ENCODE measurements at regions not wholly inside any gene's neighbourhood (a gene's known extent, or its start where the extent isn't known, plus 50 kb on each side); places are given as distances from the start of the nearest gene placed in this dataset.
"Not testable (repeated sequence)": the region's sequence is repeated elsewhere in the genome, so short reads cannot be mapped to it uniquely, and the experiment has no call there.

DNA sequence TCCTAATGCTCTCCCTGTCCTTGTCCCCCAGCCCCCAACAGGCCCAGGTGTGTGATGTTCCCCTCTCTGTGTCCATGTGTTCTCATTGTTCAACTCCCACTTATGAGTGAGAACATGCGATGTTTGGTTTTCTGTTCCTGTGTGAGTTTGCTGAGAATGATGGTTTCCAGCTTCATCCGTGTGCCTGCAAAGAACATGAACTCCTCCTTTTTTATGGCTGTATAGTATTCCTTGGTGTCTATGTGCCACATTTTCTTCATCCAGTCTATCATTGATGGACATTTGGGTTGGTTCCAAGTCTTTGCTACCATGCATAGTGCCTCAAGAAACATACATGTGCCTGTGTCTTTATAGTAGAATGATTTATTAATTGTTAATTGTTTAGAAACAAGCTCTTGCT is 249.1 kb downstream of the ASMT start:
- not testable (repeated sequence) for TF ChIP-seq IRF2 (CRISPR knock-in tag; IDR thresholded peaks at IDR 0.05; ENCODE audit: borderline replicate concordance, low read depth)
- TF ChIP-seq, protein P1, sequence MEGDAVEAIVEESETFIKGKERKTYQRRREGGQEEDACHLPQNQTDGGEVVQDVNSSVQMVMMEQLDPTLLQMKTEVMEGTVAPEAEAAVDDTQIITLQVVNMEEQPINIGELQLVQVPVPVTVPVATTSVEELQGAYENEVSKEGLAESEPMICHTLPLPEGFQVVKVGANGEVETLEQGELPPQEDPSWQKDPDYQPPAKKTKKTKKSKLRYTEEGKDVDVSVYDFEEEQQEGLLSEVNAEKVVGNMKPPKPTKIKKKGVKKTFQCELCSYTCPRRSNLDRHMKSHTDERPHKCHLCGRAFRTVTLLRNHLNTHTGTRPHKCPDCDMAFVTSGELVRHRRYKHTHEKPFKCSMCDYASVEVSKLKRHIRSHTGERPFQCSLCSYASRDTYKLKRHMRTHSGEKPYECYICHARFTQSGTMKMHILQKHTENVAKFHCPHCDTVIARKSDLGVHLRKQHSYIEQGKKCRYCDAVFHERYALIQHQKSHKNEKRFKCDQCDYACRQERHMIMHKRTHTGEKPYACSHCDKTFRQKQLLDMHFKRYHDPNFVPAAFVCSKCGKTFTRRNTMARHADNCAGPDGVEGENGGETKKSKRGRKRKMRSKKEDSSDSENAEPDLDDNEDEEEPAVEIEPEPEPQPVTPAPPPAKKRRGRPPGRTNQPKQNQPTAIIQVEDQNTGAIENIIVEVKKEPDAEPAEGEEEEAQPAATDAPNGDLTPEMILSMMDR (IDR thresholded peaks at IDR 0.05), result not testable (repeated sequence)
- TF ChIP-seq, protein P2, sequence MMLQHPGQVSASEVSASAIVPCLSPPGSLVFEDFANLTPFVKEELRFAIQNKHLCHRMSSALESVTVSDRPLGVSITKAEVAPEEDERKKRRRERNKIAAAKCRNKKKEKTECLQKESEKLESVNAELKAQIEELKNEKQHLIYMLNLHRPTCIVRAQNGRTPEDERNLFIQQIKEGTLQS (CRISPR knock-in tag; conservative IDR thresholded peaks at IDR 0.05), result not testable (repeated sequence)
- TF ChIP-seq, protein P3, sequence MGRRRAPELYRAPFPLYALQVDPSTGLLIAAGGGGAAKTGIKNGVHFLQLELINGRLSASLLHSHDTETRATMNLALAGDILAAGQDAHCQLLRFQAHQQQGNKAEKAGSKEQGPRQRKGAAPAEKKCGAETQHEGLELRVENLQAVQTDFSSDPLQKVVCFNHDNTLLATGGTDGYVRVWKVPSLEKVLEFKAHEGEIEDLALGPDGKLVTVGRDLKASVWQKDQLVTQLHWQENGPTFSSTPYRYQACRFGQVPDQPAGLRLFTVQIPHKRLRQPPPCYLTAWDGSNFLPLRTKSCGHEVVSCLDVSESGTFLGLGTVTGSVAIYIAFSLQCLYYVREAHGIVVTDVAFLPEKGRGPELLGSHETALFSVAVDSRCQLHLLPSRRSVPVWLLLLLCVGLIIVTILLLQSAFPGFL (CRISPR knock-in tag; IDR thresholded peaks at IDR 0.05; ENCODE audit: borderline replicate concordance), result not testable (repeated sequence)
